BE2C (cell line): ENCODE measurements at regions not wholly inside any gene's neighbourhood (a gene's known extent, or its start where the extent isn't known, plus 50 kb on each side); places are given as distances from the start of the nearest gene placed in this dataset.

Experiments used
- DNase-seq: peaks from one replicate; pipeline ENCODE4 v3.0.0-alpha.2; 2020
- H3K27me3 ChIP-seq: fragments of 250-450 bp; sonication (Bioruptor Pico); 2 replicates; pipeline ENCODE4 v1.5.1; 2020; ENCODE audit warnings: mild to moderate bottlenecking
- H3K36me3 ChIP-seq: fragments of 250-450 bp; sonication (Bioruptor Pico); 2 replicates; pipeline ENCODE4 v1.5.1; 2020; ENCODE audit warnings: mild to moderate bottlenecking
- H3K4me1 ChIP-seq: fragments of 250-450 bp; sonication (Bioruptor Pico); 2 replicates; pipeline ENCODE4 v1.5.1; 2020
- H3K4me3 ChIP-seq: 2 replicates; pipeline ENCODE4 v1.5.1; 2011; ENCODE audit warnings: low read depth, low read length
- H3K9me3 ChIP-seq: fragments of 250-450 bp; sonication (Bioruptor Pico); 2 replicates; pipeline ENCODE4 v1.5.1; 2020
- CTCF ChIP-seq: IDR thresholded peaks from 2 replicates; pipeline ENCODE4 v1.5.1; 2012; ENCODE audit warnings: mild to moderate bottlenecking, low read depth, low read length

- H3K4me1 ChIP-seq: no peaks in the 10 kb centered on the region
- DNase-seq: no peak
- H3K27me3 ChIP-seq: no peaks in the 10 kb centered on the region
- no peak for TF ChIP-seq CTCF
- H3K9me3 ChIP-seq: no peaks in the 10 kb centered on the region
- no peak overlapping the region for H3K4me3 ChIP-seq
- no peaks in the 10 kb centered on the region for H3K36me3 ChIP-seq
These were observed 819.6 kb downstream of the RNF144A start for GRCh38 chr2:7736646-7737305.

- no peaks in the 10 kb centered on the region for H3K27me3 ChIP-seq
- H3K4me1 ChIP-seq: no peaks in the 10 kb centered on the region
- H3K36me3 ChIP-seq: no peaks in the 10 kb centered on the region
- H3K9me3 ChIP-seq: no peaks in the 10 kb centered on the region
- no peak for TF ChIP-seq CTCF
- no peak for DNase-seq
- H3K4me3 ChIP-seq: no peak overlapping the region
These were observed 821.4 kb downstream of the RNF144A start for GRCh38 chr2:7738596-7738995.

GRCh38 chr2:7740114-7740513, 822.9 kb downstream of the RNF144A start:
- H3K9me3 ChIP-seq: no peaks in the 10 kb centered on the region
- H3K4me1 ChIP-seq: no peaks in the 10 kb centered on the region
- H3K27me3 ChIP-seq: no peaks in the 10 kb centered on the region
- DNase-seq: no peak
- H3K4me3 ChIP-seq: no peak overlapping the region
- no peak for TF ChIP-seq CTCF
- H3K36me3 ChIP-seq: no peaks in the 10 kb centered on the region

- no peaks in the 10 kb centered on the region for H3K4me1 ChIP-seq
- no peaks in the 10 kb centered on the region for H3K27me3 ChIP-seq
- H3K36me3 ChIP-seq: no peaks in the 10 kb centered on the region
- no peak overlapping the region for H3K4me3 ChIP-seq
- H3K9me3 ChIP-seq: no peaks in the 10 kb centered on the region
- no peak for TF ChIP-seq CTCF
- DNase-seq: no peak
These were observed 825.1 kb downstream of the RNF144A start for GRCh38 chr2:7742301-7742700.

GRCh38 chr2:7744827-7745226, 827.6 kb downstream of the RNF144A start:
- Histone ChIP-seq H3K4me1 (no peaks in the 10 kb centered on the region), H3K4me3 (no peak overlapping the region), H3K36me3 (no peaks in the 10 kb centered on the region), H3K9me3 (no peaks in the 10 kb centered on the region), H3K27me3 (no peaks in the 10 kb centered on the region)
- DNase-seq: no peak
- TF ChIP-seq CTCF: no peak

- Histone ChIP-seq H3K4me3 (no peak overlapping the region), H3K4me1 (peaks cover 3% of the 10 kb centered on the region; the same call in 1 of the 2 replicates), H3K9me3 (no peaks in the 10 kb centered on the region), H3K36me3 (no peaks in the 10 kb centered on the region), H3K27me3 (no peaks in the 10 kb centered on the region)
- no peak for TF ChIP-seq CTCF
- no peak for DNase-seq
These were observed 828.2 kb downstream of the RNF144A start for GRCh38 chr2:7745369-7745768.
